ENCODE measurements at regions not wholly inside any gene's neighbourhood (a gene's known extent, or its start where the extent isn't known, plus 50 kb on each side); places are given as distances from the start of the nearest gene placed in this dataset.

DNA sequence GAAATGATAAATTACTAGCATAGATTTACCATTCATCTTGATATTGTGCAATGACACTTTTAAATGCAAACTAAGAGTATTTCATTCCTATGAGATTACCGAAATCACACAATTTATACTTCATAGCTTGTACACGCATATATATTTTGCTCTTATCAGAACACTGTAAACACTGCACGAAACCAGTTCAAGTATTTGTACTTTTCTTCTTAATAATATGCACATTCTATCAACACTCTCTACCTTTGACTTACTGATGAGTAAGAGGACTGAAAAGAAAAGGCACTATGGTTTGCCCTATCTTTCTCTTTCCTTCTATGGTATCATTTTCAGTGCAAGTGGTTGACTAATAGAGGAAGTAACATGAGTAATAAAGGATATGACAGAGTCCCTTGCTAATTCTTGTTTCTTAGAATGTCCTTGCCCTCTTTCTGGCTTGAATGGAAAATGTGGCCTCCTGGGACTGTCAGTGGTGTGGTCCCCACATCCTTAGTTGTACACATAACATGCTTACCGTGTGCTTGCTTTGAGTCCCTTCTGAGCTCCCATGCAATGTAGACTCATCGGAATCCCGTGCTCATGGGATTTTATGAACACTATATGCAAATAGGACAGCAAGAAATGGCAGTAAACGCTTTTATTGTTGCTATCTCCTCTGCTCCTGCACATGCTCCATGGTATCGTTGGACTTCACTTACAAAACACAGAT lies 363.5 kb upstream of the TNP1 start:
- H3K9me3 ChIP-seq (ENCODE audit: control insufficient read depth, low read length) = no peaks in the 10 kb centered on the region
- no peaks in the 10 kb centered on the region for H3K27me3 ChIP-seq (ENCODE audit: control insufficient read depth, insufficient read depth, low read length)
- H3K4me1 ChIP-seq (ENCODE audit: control insufficient read depth, insufficient read depth, low read length) = peaks cover 5% of the 10 kb centered on the region
- no peak overlapping the region for H3K9ac ChIP-seq (ENCODE audit: low read length)
- H3K4me3 ChIP-seq (ENCODE audit: low read length) = no peak overlapping the region
- no peaks in the 10 kb centered on the region for H3K36me3 ChIP-seq (ENCODE audit: control insufficient read depth, insufficient read depth, low read length)

- Histone ChIP-seq H3K4me1 (ENCODE audit: control insufficient read depth, insufficient read depth, low read length) (peaks cover 5% of the 10 kb centered on the region), H3K36me3 (ENCODE audit: control insufficient read depth, insufficient read depth, low read length) (no peaks in the 10 kb centered on the region), H3K4me3 (ENCODE audit: low read length) (no peak overlapping the region), H3K27me3 (ENCODE audit: control insufficient read depth, insufficient read depth, low read length) (no peaks in the 10 kb centered on the region), H3K9ac (ENCODE audit: low read length) (no peak overlapping the region), H3K9me3 (ENCODE audit: control insufficient read depth, low read length) (no peaks in the 10 kb centered on the region)
These were observed 362.5 kb upstream of the TNP1 start for GRCh38 chr2:217222309-217222910.

DNA sequence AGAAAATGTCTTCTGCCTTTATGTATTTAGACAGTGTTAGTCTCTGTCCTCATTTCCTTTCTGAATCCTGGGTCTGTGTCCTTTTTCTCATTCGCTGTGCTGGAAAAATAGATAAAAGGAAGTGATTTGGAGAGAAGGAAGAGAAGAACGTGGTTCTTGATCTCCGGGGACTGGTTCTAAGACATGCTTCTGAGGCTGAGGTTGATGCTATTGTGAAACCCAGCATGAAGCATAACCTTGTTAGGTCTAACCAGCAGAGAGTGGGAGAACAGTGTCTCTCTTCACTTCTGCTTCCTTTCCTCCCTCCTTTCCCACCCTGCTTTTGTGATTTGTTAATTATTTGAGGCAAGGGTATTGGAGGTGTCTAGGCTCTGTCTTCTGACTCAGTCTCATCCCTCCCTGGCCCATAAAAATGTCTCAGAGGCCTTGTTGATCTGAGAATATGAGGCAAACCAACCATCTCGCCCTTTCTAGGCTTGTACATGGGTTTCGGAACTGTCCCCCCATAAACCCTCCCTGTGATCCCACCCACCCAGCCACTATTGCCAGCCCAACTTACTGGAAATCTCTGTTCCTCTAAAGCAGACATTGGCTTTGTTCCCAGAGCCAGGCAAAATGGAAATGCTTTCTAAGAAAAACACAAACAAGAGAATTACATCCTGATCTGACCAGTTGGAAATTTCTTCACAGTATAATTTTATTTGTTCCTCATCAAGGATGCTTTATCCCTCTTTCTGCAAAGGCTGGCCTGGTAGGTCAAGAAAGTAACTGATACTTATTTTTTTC lies 360.6 kb upstream of the TNP1 start:
- Histone ChIP-seq H3K9ac (ENCODE audit: low read length) (no peak overlapping the region), H3K4me1 (ENCODE audit: control insufficient read depth, insufficient read depth, low read length) (peaks cover 5% of the 10 kb centered on the region), H3K9me3 (ENCODE audit: control insufficient read depth, low read length) (no peaks in the 10 kb centered on the region), H3K36me3 (ENCODE audit: control insufficient read depth, insufficient read depth, low read length) (no peaks in the 10 kb centered on the region), H3K4me3 (ENCODE audit: low read length) (no peak overlapping the region), H3K27me3 (ENCODE audit: control insufficient read depth, insufficient read depth, low read length) (peaks cover 6% of the 10 kb centered on the region)

DNA sequence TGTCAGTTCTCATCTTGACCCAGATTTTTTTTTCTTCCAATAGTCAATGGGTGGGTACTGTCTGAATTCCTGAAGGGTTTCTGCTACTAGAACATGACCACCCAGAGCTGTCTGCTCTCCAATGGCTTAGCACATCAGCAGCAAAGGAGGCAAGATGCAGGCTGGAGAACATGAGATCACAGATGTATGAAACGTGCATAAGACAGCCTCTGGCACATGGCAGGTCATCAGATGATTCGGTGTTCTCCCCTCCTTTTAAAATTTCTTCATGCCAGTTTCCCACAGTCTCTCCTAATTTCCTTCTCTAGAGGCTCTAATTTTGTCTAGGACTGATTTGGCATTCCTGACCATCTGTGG lies 359.3 kb upstream of the TNP1 start:
- peaks cover 5% of the 10 kb centered on the region for H3K4me1 ChIP-seq (ENCODE audit: control insufficient read depth, insufficient read depth, low read length)
- H3K27me3 ChIP-seq (ENCODE audit: control insufficient read depth, insufficient read depth, low read length) = peaks cover 6% of the 10 kb centered on the region

DNA sequence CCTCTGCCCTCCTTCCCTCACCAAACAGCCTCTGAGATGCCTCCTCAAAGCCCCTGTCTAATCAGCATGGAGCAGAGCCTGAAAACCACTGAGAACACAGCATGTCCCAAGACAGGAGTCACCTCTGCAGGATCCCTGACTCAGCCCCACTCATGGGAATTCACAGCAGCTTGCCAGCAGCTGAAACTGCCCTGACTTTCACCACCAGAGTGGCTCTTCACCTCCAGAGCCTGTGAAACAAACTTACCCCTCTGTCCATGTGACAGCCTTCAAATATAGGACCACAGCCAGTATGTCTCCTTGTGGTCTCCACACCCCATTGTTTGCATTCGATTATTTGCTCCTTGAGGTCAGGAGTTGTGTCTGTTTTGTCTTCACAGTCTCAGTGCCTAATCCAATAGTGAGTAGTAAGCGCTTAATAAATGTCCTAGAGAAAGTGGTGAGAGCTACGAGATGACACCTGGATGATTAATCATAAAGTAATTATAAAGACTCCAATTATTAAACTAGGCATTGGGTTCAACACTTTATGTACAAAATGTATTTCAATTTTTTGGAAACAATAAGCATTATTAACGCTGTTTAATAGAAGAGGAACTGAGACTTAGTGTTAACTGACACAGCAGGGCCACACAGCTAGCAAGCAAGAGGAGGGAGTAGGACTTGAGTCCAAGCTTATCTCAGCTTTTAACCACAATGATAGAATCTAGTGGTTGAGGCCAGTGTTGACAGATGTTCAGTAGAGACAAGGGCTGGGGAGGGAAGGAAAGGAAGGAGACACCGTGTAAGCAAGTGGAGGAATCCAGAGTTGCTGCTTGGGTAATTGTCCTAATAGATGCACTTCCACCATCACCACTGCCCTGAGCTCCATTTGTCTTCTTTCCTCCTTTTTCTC lies 358.7 kb upstream of the TNP1 start:
- Histone ChIP-seq H3K9ac (ENCODE audit: low read length) (no peak overlapping the region), H3K4me3 (ENCODE audit: low read length) (no peak overlapping the region), H3K27me3 (ENCODE audit: control insufficient read depth, insufficient read depth, low read length) (peaks cover 6% of the 10 kb centered on the region), H3K9me3 (ENCODE audit: control insufficient read depth, low read length) (no peaks in the 10 kb centered on the region), H3K36me3 (ENCODE audit: control insufficient read depth, insufficient read depth, low read length) (no peaks in the 10 kb centered on the region), H3K4me1 (ENCODE audit: control insufficient read depth, insufficient read depth, low read length) (peaks cover 1% of the 10 kb centered on the region)

More for the DNA sequence above, 359.3 kb upstream of the TNP1 start:
- H3K36me3 ChIP-seq (ENCODE audit: control insufficient read depth, insufficient read depth, low read length) = no peaks in the 10 kb centered on the region
- H3K9ac ChIP-seq (ENCODE audit: low read length) = no peak overlapping the region
- no peak overlapping the region for H3K4me3 ChIP-seq (ENCODE audit: low read length)
- H3K9me3 ChIP-seq (ENCODE audit: control insufficient read depth, low read length) = no peaks in the 10 kb centered on the region

- Histone ChIP-seq H3K36me3 (ENCODE audit: control insufficient read depth, insufficient read depth, low read length) (no peaks in the 10 kb centered on the region), H3K9ac (ENCODE audit: low read length) (no peak overlapping the region), H3K4me3 (ENCODE audit: low read length) (no peak overlapping the region), H3K9me3 (ENCODE audit: control insufficient read depth, low read length) (no peaks in the 10 kb centered on the region), H3K27me3 (ENCODE audit: control insufficient read depth, insufficient read depth, low read length) (peaks cover 6% of the 10 kb centered on the region), H3K4me1 (ENCODE audit: control insufficient read depth, insufficient read depth, low read length) (no peaks in the 10 kb centered on the region)
These were observed 357.1 kb upstream of the TNP1 start for GRCh38 chr2:217216982-217217381.

DNA sequence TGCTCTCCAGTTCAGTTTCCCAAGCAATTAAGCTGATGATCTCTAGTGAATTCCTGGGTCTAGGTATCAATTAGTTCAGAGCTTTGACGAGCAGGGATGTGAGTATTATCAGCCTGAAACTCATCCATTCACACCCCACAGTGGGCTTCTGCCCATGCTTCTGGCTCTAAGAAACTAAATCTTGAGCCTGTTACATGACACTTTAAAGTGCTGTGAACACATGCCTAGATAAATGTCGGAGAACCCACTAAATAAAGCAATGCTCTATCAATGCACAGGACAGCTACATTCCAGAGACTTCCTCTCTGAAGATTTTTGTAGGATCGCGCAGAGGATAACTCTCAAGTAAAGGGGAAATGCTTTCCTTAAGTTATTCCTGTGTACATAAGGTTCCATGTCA lies 356.5 kb upstream of the TNP1 start:
- no peaks in the 10 kb centered on the region for H3K36me3 ChIP-seq (ENCODE audit: control insufficient read depth, insufficient read depth, low read length)
- no peaks in the 10 kb centered on the region for H3K4me1 ChIP-seq (ENCODE audit: control insufficient read depth, insufficient read depth, low read length)
- no peak overlapping the region for H3K9ac ChIP-seq (ENCODE audit: low read length)
- H3K27me3 ChIP-seq (ENCODE audit: control insufficient read depth, insufficient read depth, low read length) = peaks cover 6% of the 10 kb centered on the region
- no peak overlapping the region for H3K4me3 ChIP-seq (ENCODE audit: low read length)
- no peaks in the 10 kb centered on the region for H3K9me3 ChIP-seq (ENCODE audit: control insufficient read depth, low read length)

DNA sequence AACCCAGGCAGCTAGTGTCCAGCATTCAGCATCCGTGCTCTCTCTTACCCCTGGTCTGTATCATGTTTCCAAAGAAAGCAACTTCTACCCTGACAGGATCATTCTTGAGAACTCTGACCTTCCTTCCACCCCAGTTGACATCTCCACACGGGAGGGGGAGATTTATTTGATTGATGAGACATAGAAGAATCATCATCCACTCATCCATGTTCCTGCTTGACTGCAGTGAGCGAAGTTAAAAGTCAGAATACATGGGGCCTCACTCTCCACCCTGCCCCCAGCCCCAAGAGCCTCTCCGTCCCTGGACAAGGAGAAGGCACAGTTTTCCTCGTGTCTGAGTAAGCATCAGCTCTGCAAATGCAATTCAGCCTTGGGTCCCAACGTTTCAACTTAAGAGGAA lies 356.0 kb upstream of the TNP1 start:
- no peak overlapping the region for H3K9ac ChIP-seq (ENCODE audit: low read length)
- H3K9me3 ChIP-seq (ENCODE audit: control insufficient read depth, low read length) = no peaks in the 10 kb centered on the region
- H3K27me3 ChIP-seq (ENCODE audit: control insufficient read depth, insufficient read depth, low read length) = peaks cover 6% of the 10 kb centered on the region
- H3K4me3 ChIP-seq (ENCODE audit: low read length) = no peak overlapping the region
- no peaks in the 10 kb centered on the region for H3K36me3 ChIP-seq (ENCODE audit: control insufficient read depth, insufficient read depth, low read length)
- H3K4me1 ChIP-seq (ENCODE audit: control insufficient read depth, insufficient read depth, low read length) = no peaks in the 10 kb centered on the region

DNA sequence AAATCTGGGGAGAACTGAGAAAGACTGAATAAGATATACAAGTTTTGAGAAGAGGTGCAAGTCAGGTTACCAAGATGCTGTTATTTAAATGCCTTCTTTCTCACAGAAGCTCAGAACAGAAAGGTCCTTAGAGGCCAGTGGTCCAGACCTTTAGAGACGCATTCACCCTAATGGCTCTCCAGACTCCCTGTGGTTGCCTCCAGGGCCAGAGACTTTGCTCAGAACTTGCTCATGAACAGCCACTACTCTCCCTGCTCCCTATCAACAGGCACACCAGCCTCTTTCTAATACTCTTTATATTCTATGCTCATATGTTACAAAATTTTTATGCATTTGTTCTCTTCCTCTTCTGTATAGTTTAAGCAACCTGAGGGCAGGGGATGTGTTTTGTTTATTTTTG lies 349.0 kb upstream of the TNP1 start:
- Histone ChIP-seq H3K4me1 (ENCODE audit: control insufficient read depth, insufficient read depth, low read length) (no peaks in the 10 kb centered on the region), H3K27me3 (ENCODE audit: control insufficient read depth, insufficient read depth, low read length) (no peaks in the 10 kb centered on the region), H3K9me3 (ENCODE audit: control insufficient read depth, low read length) (no peaks in the 10 kb centered on the region), H3K9ac (ENCODE audit: low read length) (no peak overlapping the region), H3K4me3 (ENCODE audit: low read length) (no peak overlapping the region), H3K36me3 (ENCODE audit: control insufficient read depth, insufficient read depth, low read length) (no peaks in the 10 kb centered on the region)

GRCh38 chr2:217207699-217208010 lies 347.8 kb upstream of the TNP1 start:
- Histone ChIP-seq H3K4me3 (ENCODE audit: low read length) (no peak overlapping the region), H3K9me3 (ENCODE audit: control insufficient read depth, low read length) (no peaks in the 10 kb centered on the region), H3K27me3 (ENCODE audit: control insufficient read depth, insufficient read depth, low read length) (no peaks in the 10 kb centered on the region), H3K4me1 (ENCODE audit: control insufficient read depth, insufficient read depth, low read length) (no peaks in the 10 kb centered on the region), H3K36me3 (ENCODE audit: control insufficient read depth, insufficient read depth, low read length) (no peaks in the 10 kb centered on the region), H3K9ac (ENCODE audit: low read length) (no peak overlapping the region)

DNA sequence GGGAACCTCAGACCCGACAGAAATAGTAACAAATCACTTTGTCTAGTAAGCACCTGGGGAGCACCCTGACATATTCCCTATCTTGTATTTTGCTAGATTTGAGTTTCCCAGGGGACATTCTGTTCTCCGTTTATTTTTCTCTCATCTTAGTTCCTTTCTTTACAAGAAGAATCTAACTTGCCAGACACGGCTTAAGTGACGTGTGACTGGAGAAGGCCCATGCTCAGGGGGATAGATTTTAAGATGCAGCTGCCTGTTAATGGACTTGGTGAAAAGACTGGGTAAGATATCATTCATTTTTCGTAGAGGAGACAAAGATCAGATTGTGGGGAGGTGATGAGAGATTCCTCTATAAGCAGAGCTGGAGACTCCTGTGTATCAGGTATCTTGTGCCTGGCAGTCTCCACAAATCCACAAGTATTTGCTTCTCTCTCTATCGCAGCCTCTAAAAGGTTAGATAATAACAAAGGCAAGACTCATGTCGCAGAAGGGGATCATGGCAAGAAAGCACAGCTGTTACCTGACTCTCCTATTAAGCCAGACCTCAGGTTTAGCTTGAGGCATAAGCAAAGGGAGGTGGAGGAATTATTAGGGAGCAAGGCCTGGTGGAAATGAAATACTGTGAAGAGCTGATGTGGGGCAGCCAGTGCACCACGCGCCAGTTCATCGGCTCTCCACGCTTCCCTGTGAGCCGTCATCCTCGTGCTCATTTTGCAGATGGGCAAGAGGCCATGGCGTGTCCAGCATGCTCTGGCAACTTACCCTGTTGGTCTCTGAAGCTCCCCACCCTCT lies 347.2 kb upstream of the TNP1 start:
- no peaks in the 10 kb centered on the region for H3K9me3 ChIP-seq (ENCODE audit: control insufficient read depth, low read length)
- no peaks in the 10 kb centered on the region for H3K27me3 ChIP-seq (ENCODE audit: control insufficient read depth, insufficient read depth, low read length)
- H3K9ac ChIP-seq (ENCODE audit: low read length) = no peak overlapping the region
- no peaks in the 10 kb centered on the region for H3K4me1 ChIP-seq (ENCODE audit: control insufficient read depth, insufficient read depth, low read length)
- no peak overlapping the region for H3K4me3 ChIP-seq (ENCODE audit: low read length)
- H3K36me3 ChIP-seq (ENCODE audit: control insufficient read depth, insufficient read depth, low read length) = no peaks in the 10 kb centered on the region
